M059J (cell line): ENCODE measurements at regions not wholly inside any gene's neighbourhood (a gene's known extent, or its start where the extent isn't known, plus 50 kb on each side); places are given as distances from the start of the nearest gene placed in this dataset.
A peak's percentile ranks its signal among the peaks of the same experiment; 100 is the strongest.
"Not testable (repeated sequence)": the region's sequence is repeated elsewhere in the genome, so short reads cannot be mapped to it uniquely, and the experiment has no call there.

Experiments used
- DNase-seq: peaks from one replicate; pipeline ENCODE4 v3.0.0-alpha.2; 2012; ENCODE audit warnings: low read depth

DNA sequence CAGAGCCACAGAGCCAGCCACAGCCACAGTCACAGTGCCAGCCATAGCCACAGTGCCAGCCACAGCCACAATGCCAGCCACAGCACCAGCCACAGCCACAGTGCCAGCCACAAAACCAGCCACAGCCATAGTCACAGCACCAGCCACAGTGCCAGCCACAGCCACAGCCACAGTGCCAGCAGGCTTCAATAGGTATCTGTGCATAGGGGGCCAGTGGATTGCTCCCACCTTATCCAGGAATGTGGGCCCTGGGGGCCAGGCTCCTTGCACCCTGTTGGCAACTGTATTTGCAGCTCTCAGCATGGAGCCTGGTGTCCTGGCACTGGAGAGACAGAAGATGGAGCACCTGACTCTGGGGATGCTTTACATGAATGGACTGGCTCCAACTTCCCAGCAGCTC is 111.7 kb upstream of the IRX2 start:
- DNase-seq: no peak

DNA sequence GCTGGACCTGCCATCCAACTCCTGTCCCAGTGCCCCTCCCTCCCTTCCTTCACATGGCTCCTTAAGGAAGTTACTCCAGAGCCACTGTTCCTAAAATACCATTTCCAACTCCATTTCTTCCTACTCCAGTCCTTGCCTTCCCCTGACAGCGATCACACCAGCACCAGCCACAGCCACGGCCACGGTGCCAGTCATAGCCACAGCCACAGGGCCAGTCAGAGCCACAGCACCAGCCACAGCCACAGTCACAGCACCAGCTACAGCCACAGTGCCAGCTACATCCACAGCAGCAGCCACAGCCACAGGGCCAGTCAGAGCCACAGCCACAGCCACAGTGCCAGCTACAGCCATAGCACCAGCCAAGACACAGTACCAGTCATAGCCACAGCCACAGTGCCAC is 110.7 kb upstream of the IRX2 start:
- not testable (repeated sequence) for DNase-seq

DNA sequence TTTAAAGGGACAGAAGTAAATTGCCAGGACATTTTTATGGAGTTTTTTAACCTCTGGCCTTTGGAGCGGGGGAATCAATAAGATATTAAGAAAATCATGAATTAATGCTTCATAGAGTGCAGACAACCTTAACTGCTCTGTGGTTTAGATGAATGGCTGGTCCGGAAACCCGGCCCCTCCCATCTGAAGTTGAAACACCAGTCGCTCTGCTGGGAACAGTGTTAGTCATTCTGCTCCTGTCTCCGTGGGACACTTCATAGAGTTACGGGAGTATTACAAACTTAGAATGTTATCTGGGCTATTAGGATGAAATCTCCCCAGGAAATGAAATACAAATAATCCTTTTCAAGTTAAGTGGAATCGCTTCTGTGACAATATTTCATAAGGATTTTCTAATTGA is 110.1 kb upstream of the IRX2 start:
- peak; percentile 3 for DNase-seq

DNA sequence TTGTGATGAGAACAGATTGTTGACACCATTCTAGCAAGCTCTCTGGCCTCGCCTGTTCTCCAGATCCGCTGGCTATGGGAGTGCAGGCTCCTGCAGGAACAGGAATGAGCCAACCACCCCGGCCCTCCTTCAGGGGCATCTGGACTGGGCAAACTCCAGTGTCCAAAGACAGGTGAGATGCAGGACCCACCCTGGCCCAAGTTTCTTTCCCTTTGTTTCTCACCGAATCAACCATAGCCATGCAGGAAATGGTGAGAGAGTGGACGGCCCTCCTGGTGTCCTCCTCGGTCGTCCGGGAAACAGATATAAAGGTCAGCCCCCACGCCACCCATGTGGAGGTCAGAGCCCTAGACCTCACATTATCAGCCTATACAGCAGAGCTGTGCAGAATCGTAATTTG is 108.6 kb upstream of the IRX2 start:
- no peak for DNase-seq

DNA sequence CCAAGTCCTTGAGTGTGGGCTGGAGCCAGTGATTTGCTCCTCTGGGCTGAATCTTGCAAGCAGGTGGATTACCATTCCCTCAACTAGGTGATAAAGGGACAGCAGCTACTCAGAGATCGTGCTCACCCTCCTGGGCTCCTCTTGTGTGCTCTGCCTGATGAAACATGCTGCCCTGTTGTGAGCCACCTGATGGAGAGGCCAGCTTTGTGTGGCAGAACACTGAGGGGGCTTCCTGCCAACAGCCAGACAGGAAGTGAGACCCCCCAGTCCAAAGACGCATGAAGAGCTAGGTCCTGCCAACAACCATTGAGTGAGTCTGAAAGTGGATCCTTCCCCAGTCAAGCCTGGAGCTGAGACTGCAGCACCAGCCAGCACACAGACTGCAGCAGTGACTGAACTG is 106.4 kb upstream of the IRX2 start:
- DNase-seq: no peak

DNA sequence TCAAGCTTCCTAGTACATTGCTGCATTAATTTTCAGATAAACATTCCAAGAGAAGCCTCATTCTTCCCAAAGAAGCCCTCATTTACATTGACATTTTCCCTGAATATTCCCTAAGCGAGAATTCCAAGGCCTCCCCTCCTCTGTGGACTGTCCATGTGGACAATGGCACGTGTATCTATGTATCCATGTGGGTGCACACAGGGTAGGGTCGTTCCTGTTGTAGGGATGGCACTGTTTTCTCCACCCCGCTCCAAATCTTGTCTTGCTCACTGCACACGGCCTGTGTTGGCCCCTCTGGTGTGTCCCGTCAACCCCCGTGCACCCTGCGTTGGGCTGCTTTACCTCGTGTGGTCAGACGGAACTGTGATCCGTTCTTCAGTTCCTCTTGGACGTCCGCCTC is 104.7 kb upstream of the IRX2 start:
- DNase-seq: no peak

DNA sequence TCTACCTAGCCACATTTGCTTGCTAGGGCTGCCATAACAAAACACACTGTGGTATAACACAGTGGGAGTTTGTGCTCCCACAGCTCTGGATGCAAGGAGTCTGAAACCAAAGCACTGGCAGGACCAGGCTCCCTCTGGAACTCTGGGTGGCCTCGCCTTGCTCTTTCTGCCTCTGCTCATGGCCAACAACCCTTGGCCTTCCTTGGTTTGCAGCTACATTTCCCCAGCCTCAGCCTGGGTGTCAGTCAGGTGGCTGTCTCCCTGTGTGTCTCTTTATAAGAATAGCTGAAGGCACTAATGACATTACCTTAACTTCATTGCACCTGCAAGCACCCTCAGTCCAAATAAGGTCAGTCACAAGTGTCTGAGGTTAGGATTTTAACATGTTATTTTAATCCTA is 101.0 kb upstream of the IRX2 start:
- no peak for DNase-seq

DNA sequence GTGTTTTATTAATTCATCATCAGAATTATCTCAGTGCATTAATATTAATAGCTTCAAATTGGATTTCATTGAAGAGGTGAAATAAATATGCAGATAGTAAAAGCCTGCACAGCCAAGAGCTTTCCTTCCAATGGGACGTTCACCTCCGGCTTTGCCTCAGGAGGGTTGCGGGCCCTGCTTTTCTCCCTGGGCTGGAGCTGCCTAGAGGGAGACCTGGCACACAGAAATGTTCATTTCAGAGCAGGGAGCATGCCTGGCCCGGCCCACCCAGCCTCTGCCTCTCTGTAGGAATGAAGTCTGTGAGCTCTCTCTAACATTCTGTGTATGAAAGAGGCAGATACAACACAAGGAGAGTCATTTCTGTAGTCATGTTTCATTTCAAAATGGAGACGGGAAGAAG is 100.4 kb upstream of the IRX2 start:
- no peak for DNase-seq

DNA sequence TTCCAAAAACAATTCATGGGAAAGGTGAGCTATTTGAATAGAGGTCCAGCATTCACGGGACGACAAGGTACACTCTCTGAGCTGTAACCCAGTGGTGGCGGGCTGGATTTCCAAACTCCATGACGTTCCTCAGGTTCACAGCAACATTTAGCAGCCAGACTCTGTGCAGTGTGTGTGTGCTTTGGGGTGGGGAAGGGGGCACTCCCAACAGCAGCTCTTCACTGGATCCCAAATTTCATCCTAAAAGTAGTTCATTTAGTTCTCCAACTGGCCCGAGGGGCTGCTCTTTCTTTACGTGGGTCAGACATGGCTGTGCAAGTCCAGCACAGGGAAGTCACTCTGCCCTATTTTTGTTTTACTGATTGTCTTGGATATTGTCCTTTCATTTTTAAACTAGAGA is 98.0 kb upstream of the IRX2 start:
- DNase-seq: no peak

DNA sequence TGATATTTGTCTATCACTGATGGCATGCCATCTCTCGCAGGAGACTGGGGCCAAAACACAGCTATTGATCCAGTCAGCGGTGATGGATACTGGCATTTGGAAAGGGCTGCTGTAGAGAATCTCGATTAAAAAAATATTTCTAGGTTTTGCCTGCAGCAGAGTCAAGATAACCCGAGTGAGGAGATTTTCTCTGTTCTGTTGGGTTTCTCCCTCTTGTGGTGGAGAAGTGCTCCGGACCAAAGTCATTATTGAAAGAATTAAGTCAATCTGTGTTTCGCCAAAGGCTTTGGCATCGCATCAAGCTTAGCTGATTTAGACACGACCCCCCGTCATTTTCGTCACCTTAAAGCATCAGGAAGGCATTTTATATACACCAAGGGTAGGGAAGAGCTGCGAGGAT is 97.1 kb upstream of the IRX2 start:
- no peak for DNase-seq

DNA sequence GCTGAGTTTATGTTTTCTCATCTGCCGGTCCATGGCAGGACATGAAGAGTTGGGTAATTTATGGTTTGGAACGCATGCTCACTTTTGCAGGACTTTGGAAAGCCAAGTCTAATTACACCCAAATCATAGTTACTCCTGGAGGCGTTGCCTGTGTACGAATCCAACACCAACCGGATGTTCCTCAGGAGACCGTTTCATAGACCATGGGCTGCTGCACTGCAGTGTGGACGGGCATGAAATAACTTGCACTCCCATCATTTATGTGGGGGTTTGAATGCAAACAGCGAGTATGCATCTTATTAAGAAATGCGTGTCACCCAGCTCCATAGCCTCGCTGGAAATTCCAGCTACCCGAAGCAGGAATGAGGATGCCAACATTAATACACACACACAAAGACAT is 96.1 kb upstream of the IRX2 start:
- no peak for DNase-seq

DNA sequence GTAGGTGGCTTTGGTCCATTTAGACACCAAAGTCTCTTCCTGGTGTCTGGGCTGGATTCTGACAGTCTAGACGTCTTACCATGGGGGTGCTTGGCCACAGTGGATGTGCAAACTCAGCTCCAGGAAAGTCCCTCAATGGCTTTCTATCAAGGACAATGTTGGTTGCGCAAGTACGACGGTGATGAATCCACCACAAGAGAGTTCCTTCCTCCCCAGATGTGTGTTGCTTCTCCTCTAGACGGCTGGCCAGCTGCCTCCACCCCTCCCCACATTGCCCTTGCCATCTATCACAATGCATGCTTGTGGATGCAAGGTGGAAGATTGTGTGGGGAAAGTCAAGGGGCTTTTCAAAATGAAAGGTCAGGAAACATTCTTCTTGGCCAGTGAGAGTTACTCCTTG is 89.7 kb upstream of the IRX2 start:
- DNase-seq: no peak

DNA sequence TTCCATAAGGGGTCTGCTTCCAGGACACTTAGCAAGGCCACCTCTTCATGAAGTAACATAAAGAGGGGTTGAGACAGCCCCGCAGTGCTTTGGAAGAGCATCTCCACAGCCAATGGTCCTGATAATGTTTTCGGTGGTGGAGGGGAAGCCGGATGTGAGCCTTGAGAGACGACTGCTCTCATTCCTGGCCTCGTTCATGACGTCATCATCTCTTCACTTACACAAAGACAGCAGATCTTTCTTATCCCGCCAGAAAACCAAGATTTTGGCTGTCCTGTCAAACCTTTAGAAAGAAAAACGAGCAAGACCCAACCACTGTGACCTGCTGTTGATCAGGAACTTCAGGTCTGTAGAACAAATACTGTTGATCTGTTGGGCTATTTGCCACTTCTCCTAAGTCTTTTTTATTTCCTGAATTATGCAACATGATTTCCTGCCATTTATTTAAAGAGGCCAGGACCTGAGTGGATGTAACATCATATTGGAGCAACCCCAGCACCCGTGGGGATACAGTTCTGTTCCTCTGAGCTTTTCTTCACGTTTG is 89.0 kb upstream of the IRX2 start:
- no peak for DNase-seq

DNA sequence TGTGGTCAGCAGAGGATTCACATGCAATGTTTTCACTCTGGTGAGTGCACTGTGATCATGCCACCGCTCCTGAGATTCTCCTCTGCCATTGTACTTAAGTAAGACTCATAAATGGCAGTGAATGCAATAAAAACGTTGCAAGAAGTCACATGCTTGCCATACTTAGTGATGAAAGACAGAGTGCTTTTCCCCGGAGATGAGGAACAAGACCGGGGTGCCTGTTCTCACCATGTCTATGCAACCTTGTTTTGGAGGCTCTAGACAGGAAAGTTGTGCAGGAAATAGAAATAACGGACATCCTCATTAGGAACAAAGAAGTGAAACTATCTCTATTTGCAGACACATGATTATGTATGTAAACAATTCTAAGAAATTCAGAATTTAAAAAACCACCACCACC is 84.7 kb upstream of the IRX2 start:
- no peak for DNase-seq

DNA sequence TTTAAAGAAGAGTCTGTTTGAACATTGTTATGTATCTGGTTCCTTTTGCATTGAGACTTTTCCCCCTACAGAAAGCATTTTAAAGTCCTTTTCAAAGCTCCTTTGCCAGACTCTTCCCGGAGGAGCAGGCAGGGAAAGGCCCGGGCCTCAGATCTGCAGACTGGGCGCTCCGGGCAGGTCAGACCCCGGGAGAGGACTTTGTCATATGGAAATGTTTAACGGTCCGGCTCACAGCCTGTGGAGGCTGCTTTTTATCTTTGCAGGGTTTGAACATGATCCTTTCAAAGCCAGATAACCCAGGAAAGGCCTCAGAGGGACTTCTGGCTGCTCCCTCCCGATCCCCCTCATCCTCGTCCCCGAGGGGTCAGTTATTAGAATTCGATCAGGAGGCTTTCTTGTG is 82.1 kb upstream of the IRX2 start:
- no peak for DNase-seq

DNA sequence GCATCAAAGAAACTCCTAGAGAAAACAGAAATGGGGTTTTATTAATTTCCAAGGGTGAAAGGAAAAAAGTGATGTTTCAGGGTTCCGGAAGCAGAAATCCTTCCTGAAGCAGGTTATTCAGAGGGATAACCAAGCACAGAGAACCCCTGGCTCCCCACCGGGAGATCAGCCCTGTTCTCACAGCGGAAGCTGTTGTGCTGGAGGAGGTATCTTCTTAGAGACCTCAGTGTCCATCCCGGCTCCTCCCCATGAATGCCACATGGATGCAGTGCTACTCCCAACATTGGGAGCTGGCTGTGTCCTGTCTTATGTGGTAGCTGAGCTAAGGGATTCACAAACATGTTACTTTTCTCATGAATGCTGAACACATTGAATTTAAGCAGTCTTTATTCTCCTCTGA is 80.9 kb upstream of the IRX2 start:
- DNase-seq: no peak

DNA sequence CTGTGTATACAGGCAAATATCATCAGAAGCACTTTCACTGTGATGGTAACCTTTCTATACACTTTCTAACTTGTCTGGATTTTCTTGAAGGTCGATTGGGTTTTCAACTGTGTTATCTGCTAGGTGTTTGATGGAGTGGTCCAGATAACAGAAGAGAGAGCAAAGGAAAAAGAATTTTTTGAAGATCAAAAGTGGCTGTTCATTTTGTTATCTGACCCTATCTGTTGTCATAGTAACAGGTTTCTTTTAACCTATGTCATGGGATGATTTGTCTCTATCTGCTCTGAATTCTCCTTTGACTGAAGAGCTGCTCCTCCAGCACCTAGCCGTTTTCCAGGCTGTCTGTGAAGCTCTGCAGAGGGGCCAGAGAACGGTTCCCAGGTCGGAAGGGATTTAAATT is 77.8 kb upstream of the IRX2 start:
- no peak for DNase-seq

DNA sequence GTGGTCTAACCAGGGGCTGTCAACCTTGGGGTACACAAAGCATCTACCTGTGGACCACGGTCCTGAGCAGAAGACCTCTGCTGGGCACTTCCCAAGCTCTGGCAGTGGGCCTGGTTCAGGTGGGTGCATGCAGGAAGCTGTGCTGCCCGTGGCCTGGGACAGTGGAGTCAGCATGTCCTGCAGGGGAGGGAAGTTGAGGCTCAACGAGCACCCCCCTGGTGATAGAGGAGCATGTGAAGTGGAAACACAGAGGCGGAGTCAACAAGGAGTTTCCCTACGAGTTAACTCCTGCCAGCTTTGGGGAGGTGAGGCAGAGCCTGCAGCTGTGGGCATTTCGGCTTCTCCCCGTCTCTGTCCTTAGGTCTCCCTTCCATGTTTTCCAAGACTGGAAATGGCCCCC is 67.5 kb upstream of the IRX2 start:
- no peak for DNase-seq

DNA sequence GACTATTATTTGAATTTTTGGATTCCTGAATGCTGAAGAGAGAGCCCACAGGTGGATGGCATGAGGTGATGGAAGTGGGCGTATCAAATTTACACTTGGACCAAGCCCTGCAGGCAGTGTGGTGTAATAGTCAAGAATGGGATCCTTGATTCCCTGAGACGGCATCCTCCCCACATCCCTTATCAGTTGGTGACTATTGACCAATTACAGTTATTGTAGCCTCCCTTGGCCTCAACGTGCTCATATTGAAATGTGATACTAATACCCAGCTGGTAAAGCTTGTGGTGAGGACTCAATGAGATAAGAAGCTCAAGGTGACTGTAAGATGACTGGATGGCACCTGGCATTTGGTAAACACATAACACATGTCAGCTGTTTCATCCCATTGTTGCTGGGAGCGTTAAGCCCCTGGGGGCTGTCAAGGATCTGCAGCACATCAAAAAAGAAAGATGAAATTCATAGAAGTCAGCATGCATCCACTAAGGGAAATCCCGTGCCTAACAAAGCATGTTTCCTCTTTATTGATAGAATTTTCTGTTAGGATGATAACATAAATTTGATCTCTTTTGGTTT is 65.6 kb upstream of the IRX2 start:
- DNase-seq: no peak

DNA sequence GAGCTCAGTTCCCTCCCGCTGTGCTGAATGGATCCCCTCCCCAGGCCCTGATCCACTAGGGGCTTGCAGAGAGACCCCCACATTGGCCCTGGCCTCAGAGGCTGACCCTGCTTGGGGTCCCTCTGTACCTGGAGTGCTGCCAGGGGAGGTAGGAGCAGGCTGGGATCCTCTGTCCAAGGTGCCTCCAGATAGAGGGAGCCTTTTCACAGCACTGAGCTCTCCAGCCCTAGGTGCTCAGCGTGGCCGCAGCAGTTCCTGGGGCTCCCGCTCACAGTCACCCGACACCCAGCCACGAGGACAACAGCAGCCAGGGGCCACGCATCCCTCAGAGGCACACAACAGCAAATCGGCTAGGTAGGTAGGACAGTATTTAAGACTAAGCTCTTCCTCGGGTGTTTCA is 62.2 kb upstream of the IRX2 start:
- DNase-seq: no peak

DNA sequence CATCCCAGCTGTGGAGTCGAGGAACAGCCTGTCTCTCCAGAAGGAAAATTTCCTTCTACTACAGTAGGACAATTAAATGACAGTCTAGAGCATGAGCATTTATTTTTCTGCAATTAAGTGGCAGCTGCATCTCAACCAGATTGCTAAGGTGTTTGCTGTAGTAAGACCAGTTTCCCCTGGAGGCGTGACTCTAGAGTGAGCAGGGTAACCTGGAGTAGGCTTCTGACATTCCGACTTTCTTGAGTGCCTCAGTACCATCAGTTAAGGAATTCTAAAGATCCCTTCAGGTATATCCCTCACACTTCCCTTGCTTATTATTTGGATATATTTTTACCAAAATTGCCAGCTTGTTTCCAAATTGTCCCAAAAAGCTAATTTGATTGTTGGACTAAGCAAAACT is 59.2 kb upstream of the IRX2 start:
- DNase-seq: no peak

DNA sequence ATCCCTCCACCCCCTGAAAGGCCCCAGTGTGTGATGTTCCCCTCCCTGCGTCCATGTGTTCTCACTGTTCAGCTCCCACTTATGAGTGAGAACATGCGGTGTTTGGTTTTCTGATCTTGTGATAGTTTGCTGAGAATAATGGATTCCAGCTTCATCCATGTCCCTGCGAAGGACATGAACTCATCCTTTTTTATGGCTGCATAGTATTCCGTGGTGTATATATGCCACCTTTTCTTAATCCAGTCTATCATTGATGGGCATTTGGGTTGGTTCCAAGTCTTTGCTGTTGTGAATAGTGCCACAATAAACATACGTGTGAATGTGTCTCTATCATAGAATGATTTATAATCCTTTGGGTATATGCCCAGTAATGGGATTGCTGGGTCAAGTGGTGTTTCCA is 55.8 kb upstream of the IRX2 start:
- DNase-seq: not testable (repeated sequence)

DNA sequence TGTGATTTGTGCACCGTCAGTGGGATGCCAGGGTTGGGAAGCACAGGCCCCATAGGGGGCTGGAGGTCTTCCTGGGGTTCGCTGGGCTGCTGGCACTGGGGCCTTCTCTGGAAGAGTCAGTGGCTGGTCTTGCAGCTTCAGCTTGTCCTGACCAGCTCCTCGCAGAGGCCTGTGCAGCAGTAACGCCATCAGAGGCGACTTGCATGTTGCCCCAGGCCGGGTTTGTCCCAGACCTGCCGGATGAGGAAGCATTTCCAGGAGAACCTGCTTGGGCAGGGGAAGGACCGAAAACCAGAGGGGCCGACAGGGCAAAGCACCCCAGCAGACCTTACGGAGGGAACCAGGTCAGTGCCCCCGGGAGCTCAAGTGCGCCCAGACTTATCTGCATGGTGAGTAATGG is 54.7 kb upstream of the IRX2 start:
- no peak for DNase-seq

DNA sequence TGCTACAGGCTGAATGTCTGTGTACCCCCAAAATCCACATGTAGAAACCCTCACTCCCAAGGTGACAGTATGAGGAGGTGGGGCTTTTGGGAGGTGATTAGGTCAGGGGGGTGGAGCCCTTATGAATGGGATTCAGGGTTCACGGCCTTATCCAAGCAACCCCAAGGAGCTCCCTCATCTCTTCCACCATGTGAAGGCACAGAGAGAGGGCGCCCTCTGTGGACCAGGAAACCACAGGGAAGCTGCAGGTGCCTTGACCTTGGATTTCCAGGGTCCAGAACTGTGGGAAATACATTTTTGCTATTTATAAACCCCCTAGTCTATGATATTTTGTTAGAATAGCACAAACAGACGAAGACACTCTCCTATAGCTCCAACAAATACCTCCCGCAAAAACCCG is 53.6 kb upstream of the IRX2 start:
- DNase-seq: no peak

DNA sequence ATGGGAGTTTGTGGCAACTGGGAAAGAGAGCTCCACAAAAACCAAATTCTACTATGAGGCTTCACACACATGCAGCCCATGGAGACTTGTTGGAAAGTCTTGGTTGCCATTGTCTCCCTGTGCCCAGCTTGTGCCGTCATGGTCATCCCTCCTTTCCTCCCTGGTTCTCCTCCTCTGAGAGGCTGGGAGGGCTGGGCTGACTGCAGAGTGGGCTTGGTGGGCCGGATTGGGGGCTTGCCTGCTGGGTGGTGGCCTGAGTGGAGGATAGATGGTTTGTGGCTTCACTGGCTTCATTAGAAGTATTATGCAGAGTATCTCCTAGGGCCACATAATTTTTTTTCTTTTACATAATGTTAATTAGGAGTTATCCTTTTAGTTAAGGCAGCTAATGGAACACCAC is 52.3 kb upstream of the IRX2 start:
- DNase-seq: no peak
